Spinal cord (tissue), 9 donors: ENCODE measurements at regions not wholly inside any gene's neighbourhood (a gene's known extent, or its start where the extent isn't known, plus 50 kb on each side); places are given as distances from the start of the nearest gene placed in this dataset.
A peak's percentile ranks its signal among the peaks of the same experiment; 100 is the strongest.

Experiments
- DNase-seq, 6 donors: peaks; one replicate each; pipeline versions ENCODE4 v3.0.0 to v3.0.0-alpha.2; 2013 to 2015; ENCODE audit warnings: low spot score in 6 of 6, low read depth in 4 of 6
- H3K27ac ChIP-seq: one replicate; pipeline ENCODE4 v1.5.1; 2013; ENCODE audit warnings: low read depth, low read length, control low read depth
- H3K27me3 ChIP-seq: one replicate; pipeline ENCODE4 v1.6.1; 2013; ENCODE audit warnings: low read length; ENCODE audit not compliant: control insufficient read depth, insufficient read depth
- H3K36me3 ChIP-seq: one replicate; pipeline ENCODE4 v1.6.1; 2013; ENCODE audit warnings: low read length; ENCODE audit not compliant: control insufficient read depth, insufficient read depth
- H3K4me1 ChIP-seq: one replicate; pipeline ENCODE4 v1.6.1; 2013; ENCODE audit warnings: low read length; ENCODE audit not compliant: control insufficient read depth, insufficient read depth
- H3K4me3 ChIP-seq: one replicate; pipeline ENCODE4 v1.5.1; 2013; ENCODE audit warnings: low read depth, low read length, control low read depth
- H3K9me3 ChIP-seq: one replicate; pipeline ENCODE4 v1.6.1; 2013; ENCODE audit warnings: low read length; ENCODE audit not compliant: control insufficient read depth, insufficient read depth
- WGBS: methylation state at CpG from one replicate; pipeline ENCODE4 v1.1.5; 2013; ENCODE audit warnings: missing lambda C conversion rate; ENCODE audit not compliant: insufficient coverage; 5-methylcytosine and 5-hydroxymethylcytosine counted together
- donor health status: healthy.

GRCh38 chr6:21883595-21884328 lies 290.2 kb downstream of the SOX4 start:
- H3K27ac ChIP-seq = no peak overlapping the region
- H3K36me3 ChIP-seq = no peaks in the 10 kb centered on the region
- no peak for DNase-seq
- H3K27me3 ChIP-seq = no peaks in the 10 kb centered on the region
- no peak overlapping the region for H3K4me3 ChIP-seq
- peaks cover 9% of the 10 kb centered on the region for H3K4me1 ChIP-seq
- WGBS = 97% methylated on average over 4 of the region's 5 CpGs
- H3K9me3 ChIP-seq = peaks cover 2% of the 10 kb centered on the region

- Histone ChIP-seq H3K4me1 (peaks cover 9% of the 10 kb centered on the region), H3K9me3 (no peaks in the 10 kb centered on the region), H3K4me3 (no peak overlapping the region), H3K27me3 (no peaks in the 10 kb centered on the region), H3K36me3 (no peaks in the 10 kb centered on the region), H3K27ac (peak overlapping the region; percentile 71)
- WGBS = no CpG with 5 or more reads among the region's 1 CpG
- no peak for DNase-seq
Measured at GRCh38 chr6:21885111-21885510, 291.6 kb downstream of the SOX4 start.

- no peaks in the 10 kb centered on the region for H3K9me3 ChIP-seq
- peak overlapping the region; percentile 71 for H3K27ac ChIP-seq
- H3K4me3 ChIP-seq = no peak overlapping the region
- H3K27me3 ChIP-seq = no peaks in the 10 kb centered on the region
- H3K4me1 ChIP-seq = peaks cover 9% of the 10 kb centered on the region
- 9% methylated on average over 4 of the region's 7 CpGs for WGBS
- DNase-seq = peak in 5 of 6 donors; percentile 43 to 89 (median 53)
- H3K36me3 ChIP-seq = no peaks in the 10 kb centered on the region
Measured at GRCh38 chr6:21885532-21886114, 292.1 kb downstream of the SOX4 start.

GRCh38 chr6:21886542-21887151 lies 293.1 kb downstream of the SOX4 start:
- no peaks in the 10 kb centered on the region for H3K27me3 ChIP-seq
- H3K27ac ChIP-seq = peak overlapping the region; percentile 71
- no peaks in the 10 kb centered on the region for H3K36me3 ChIP-seq
- WGBS = 88% methylated on average over 1 of the region's 3 CpGs
- no peaks in the 10 kb centered on the region for H3K9me3 ChIP-seq
- H3K4me3 ChIP-seq = no peak overlapping the region
- DNase-seq = peak in 1 of 6 donors; percentile 26
- H3K4me1 ChIP-seq = peaks cover 9% of the 10 kb centered on the region

- no peaks in the 10 kb centered on the region for H3K9me3 ChIP-seq
- H3K27me3 ChIP-seq = no peaks in the 10 kb centered on the region
- DNase-seq = peak in 2 of 6 donors; percentile 54 to 75
- peak overlapping the region; percentile 71 for H3K27ac ChIP-seq
- H3K4me1 ChIP-seq = peaks cover 9% of the 10 kb centered on the region
- no peak overlapping the region for H3K4me3 ChIP-seq
- WGBS = 69% methylated on average over 13 of the region's 15 CpGs
- H3K36me3 ChIP-seq = no peaks in the 10 kb centered on the region
Measured at GRCh38 chr6:21887231-21888185, 294.0 kb downstream of the SOX4 start.

GRCh38 chr6:21891080-21891479 lies 297.5 kb downstream of the SOX4 start:
- Histone ChIP-seq H3K4me3 (no peak overlapping the region), H3K27me3 (no peaks in the 10 kb centered on the region), H3K4me1 (peaks cover 5% of the 10 kb centered on the region), H3K36me3 (no peaks in the 10 kb centered on the region), H3K27ac (no peak overlapping the region), H3K9me3 (no peaks in the 10 kb centered on the region)
- DNase-seq = no peak
- WGBS = 53% methylated on average over 3 of the region's 3 CpGs

GRCh38 chr6:21893793-21894192 lies 300.2 kb downstream of the SOX4 start:
- Histone ChIP-seq H3K27ac (no peak overlapping the region), H3K4me3 (no peak overlapping the region), H3K9me3 (no peaks in the 10 kb centered on the region), H3K4me1 (no peaks in the 10 kb centered on the region), H3K27me3 (no peaks in the 10 kb centered on the region), H3K36me3 (no peaks in the 10 kb centered on the region)
- no peak for DNase-seq
- 73% methylated on average over 4 of the region's 4 CpGs for WGBS

- H3K9me3 ChIP-seq = no peaks in the 10 kb centered on the region
- 100% methylated on average over 6 of the region's 6 CpGs for WGBS
- no peak overlapping the region for H3K4me3 ChIP-seq
- H3K36me3 ChIP-seq = no peaks in the 10 kb centered on the region
- no peak for DNase-seq
- H3K27me3 ChIP-seq = no peaks in the 10 kb centered on the region
- H3K27ac ChIP-seq = no peak overlapping the region
- H3K4me1 ChIP-seq = no peaks in the 10 kb centered on the region
Measured at GRCh38 chr6:21895555-21895954, 302.0 kb downstream of the SOX4 start.

DNA sequence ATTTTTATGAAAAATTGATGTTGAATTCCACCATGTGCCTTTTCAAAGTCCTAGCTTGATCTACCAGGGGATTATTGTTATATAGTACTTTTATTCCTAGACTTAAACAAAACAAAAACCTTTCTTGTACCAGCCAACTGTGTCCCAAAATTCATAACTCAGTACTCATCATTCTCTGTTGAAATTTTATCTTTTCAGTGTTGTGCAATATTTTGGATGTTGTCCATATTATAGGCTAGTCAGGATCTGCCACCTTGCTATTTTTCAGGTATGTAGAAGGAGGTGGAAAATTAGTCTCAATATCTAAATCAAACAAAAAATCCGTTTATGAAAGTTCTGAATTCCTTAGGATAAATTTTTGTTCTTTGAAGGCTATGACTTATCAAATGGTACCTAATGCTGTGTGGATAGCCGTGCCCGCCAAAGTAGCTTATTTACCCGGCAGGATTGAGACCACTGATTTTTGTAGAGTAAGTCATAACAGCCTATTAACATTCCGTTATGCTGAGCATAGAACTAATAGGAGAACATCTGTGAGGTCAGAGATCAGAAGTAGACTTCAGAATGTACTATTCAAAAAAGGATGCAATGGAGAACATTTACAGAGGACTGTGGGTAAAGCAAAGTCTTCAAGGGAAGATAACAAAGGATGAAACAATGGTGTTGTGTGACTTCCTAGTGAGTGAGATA lies 304.7 kb downstream of the SOX4 start:
- no peak overlapping the region for H3K27ac ChIP-seq
- H3K4me1 ChIP-seq = no peaks in the 10 kb centered on the region
- no peaks in the 10 kb centered on the region for H3K27me3 ChIP-seq
- H3K4me3 ChIP-seq = no peak overlapping the region
- H3K9me3 ChIP-seq = no peaks in the 10 kb centered on the region
- H3K36me3 ChIP-seq = no peaks in the 10 kb centered on the region
- WGBS = no CpG with 5 or more reads among the region's 5 CpGs
- DNase-seq = no peak
